Panc1 (cell line): ENCODE measurements at regions not wholly inside any gene's neighbourhood (a gene's known extent, or its start where the extent isn't known, plus 50 kb on each side); places are given as distances from the start of the nearest gene placed in this dataset.

Experiments
- ATAC-seq: fragments of 200-7000 bp; cut with Tn5 transposase; 2 replicates; pipeline ENCODE4 v1.9.1; 2020; ENCODE audit warnings: mild to moderate bottlenecking, moderate library complexity
- BruUV-seq: library from RNA; stranded (reverse); fragments of 400-500 nt; replicated peaks from 2 replicates; lab custom pipeline; 2021; lab: Mats Ljungman, UMichigan
- CTCF ChIA-PET: fragments of 300-600 bp; sonication (Branson Sonifier 250); formaldehyde crosslinking; loops from one replicate; lab custom pipeline; 2022; ENCODE audit warnings: antibody characterized with exemption; lab: Charles Lee
- POLR2A ChIA-PET: fragments of 300-600 bp; sonication (Branson Sonifier 250); formaldehyde crosslinking; loops from one replicate; lab custom pipeline; 2022; ENCODE audit warnings: antibody characterized with exemption; lab: Charles Lee
- DNase-seq: peaks from one replicate; pipeline ENCODE4 v3.0.0-alpha.2; 2010; ENCODE audit warnings: low read depth, low spot score
- H3K27ac ChIP-seq: 2 replicates; pipeline ENCODE4 v1.5.1; 2011; ENCODE audit warnings: mild to moderate bottlenecking, low read length, inconsistent platforms
- H3K27me3 ChIP-seq: fragments of 200-500 bp; sonication (Bioruptor generic); 2 replicates; pipeline ENCODE4 v1.6.0; 2014; ENCODE audit warnings: low read length, inconsistent platforms; ENCODE audit not compliant: control insufficient read depth, insufficient read depth
- H3K36me3 ChIP-seq: fragments of 200-500 bp; sonication (Bioruptor generic); 2 replicates; pipeline ENCODE4 v1.5.1; 2014; ENCODE audit warnings: inconsistent platforms, mild to moderate bottlenecking, low read length, moderate library complexity; ENCODE audit not compliant: control insufficient read depth, insufficient read depth
- H3K4me1 ChIP-seq: 2 replicates; pipeline ENCODE4 v1.5.1; 2011; ENCODE audit warnings: inconsistent platforms, mild to moderate bottlenecking, low read length, moderate library complexity; ENCODE audit not compliant: control insufficient read depth, insufficient read depth
- H3K4me3 ChIP-seq, 2 experiments: 2 replicates each; pipeline ENCODE4 v1.5.1; 2011 to 2012; ENCODE audit warnings: low read depth in 2 of 2, low read length in 2 of 2, mild to moderate bottlenecking in 2 of 2, inconsistent platforms in 1 of 2, moderate library complexity in 1 of 2
- H3K9me3 ChIP-seq: fragments of 200-500 bp; sonication (Bioruptor generic); 2 replicates; pipeline ENCODE4 v1.5.1; 2014; ENCODE audit warnings: low read depth, mild to moderate bottlenecking, inconsistent platforms, low read length, moderate library complexity; ENCODE audit not compliant: control insufficient read depth, insufficient read depth
- CTCF ChIP-seq: fragments of 450-650 bp; IDR thresholded peaks from 2 replicates; pipeline ENCODE4 v1.5.1; 2017; ENCODE audit warnings: mild to moderate bottlenecking
- POLR2AphosphoS5 ChIP-seq: IDR thresholded peaks from 2 replicates; pipeline ENCODE4 v1.6.1; 2012; ENCODE audit warnings: mild to moderate bottlenecking, low read depth, low read length, moderate library complexity
- SIN3A ChIP-seq: IDR thresholded peaks from 2 replicates; pipeline ENCODE4 v1.6.1; 2012; ENCODE audit warnings: low read depth, mild to moderate bottlenecking, low read length, moderate library complexity, borderline replicate concordance; ENCODE audit not compliant: insufficient read depth
- TCF7L2 ChIP-seq: IDR thresholded peaks from 2 replicates; pipeline ENCODE4 v1.6.1; 2011; ENCODE audit warnings: mild to moderate bottlenecking, low read depth, low read length, inconsistent platforms
- in situ Hi-C: cut with HindIII; loops from 2 replicates; pipeline ENCODE4 v1.10.0; 2016; ENCODE audit warnings: low sequenced_read_pairs, low pct_unique_long_range_greater_than_20kb
- intact Hi-C: fragments of 100-400 bp; cut with micrococcal nuclease; formaldehyde crosslinking; loops from one replicate; pipeline ENCODE4 v1.10.0; 2022; ENCODE audit not compliant: unreplicated experiment
- TF ChIP-seq, protein P1 (sequence below), 2 experiments: IDR thresholded peaks; 2 replicates each; pipeline ENCODE4 v1.6.1; 2011 to 2012; ENCODE audit warnings: low read depth in 2 of 2, control low read depth in 1 of 2, low read length in 1 of 2, mild to moderate bottlenecking in 1 of 2, moderate library complexity in 1 of 2; ENCODE audit not compliant: insufficient read depth in 1 of 2

- CTCF ChIA-PET: no interaction called here
Measured at GRCh38 chr5:57416278-57416994, 66.2 kb downstream of the ACTBL2 start.

GRCh38 chr5:57414857-57415256 is 67.8 kb downstream of the ACTBL2 start:
- POLR2A ChIA-PET: no interaction called here
- peaks cover 3% of the 10 kb centered on the region for H3K4me1 ChIP-seq
- BruUV-seq: no TSS peak
- H3K9me3 ChIP-seq: no peaks in the 10 kb centered on the region
- TF ChIP-seq CTCF: no peak
- no peak for TF ChIP-seq TCF7L2
- TF ChIP-seq SIN3A: no peak
- no peak for TF ChIP-seq POLR2AphosphoS5
- TF ChIP-seq, protein P1, sequence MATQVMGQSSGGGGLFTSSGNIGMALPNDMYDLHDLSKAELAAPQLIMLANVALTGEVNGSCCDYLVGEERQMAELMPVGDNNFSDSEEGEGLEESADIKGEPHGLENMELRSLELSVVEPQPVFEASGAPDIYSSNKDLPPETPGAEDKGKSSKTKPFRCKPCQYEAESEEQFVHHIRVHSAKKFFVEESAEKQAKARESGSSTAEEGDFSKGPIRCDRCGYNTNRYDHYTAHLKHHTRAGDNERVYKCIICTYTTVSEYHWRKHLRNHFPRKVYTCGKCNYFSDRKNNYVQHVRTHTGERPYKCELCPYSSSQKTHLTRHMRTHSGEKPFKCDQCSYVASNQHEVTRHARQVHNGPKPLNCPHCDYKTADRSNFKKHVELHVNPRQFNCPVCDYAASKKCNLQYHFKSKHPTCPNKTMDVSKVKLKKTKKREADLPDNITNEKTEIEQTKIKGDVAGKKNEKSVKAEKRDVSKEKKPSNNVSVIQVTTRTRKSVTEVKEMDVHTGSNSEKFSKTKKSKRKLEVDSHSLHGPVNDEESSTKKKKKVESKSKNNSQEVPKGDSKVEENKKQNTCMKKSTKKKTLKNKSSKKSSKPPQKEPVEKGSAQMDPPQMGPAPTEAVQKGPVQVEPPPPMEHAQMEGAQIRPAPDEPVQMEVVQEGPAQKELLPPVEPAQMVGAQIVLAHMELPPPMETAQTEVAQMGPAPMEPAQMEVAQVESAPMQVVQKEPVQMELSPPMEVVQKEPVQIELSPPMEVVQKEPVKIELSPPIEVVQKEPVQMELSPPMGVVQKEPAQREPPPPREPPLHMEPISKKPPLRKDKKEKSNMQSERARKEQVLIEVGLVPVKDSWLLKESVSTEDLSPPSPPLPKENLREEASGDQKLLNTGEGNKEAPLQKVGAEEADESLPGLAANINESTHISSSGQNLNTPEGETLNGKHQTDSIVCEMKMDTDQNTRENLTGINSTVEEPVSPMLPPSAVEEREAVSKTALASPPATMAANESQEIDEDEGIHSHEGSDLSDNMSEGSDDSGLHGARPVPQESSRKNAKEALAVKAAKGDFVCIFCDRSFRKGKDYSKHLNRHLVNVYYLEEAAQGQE (IDR thresholded peaks at IDR 0.05; ENCODE audit: insufficient read depth in 1 of 2, low read depth in 2 of 2, low read length in 1 of 2): no peak
- no peaks in the 10 kb centered on the region for H3K36me3 ChIP-seq
- no peaks in the 10 kb centered on the region for H3K27me3 ChIP-seq
- no peak overlapping the region for H3K4me3 ChIP-seq
- CTCF ChIA-PET: interaction anchor here (1.1 kb wide), 1 partner anchor 85 kb away, joined by 3 read pairs; no protein-coding TSS in a partner anchor
- no peak for DNase-seq
- no peak for ATAC-seq
- peak overlapping the region; percentile 57; the same call in 1 of the 2 replicates for H3K27ac ChIP-seq
- intact Hi-C loops (no loop called here), in situ Hi-C loops (no loop called here)

More at GRCh38 chr5:57416278-57416994, 66.2 kb downstream of the ACTBL2 start:
- Histone ChIP-seq H3K4me3 (no peak overlapping the region), H3K36me3 (no peaks in the 10 kb centered on the region), H3K27me3 (no peaks in the 10 kb centered on the region), H3K9me3 (no peaks in the 10 kb centered on the region), H3K27ac (peak overlapping the region; percentile 44; the same call in 1 of the 2 replicates), H3K4me1 (peaks cover 3% of the 10 kb centered on the region)
- in situ Hi-C loops: no loop called here
- no peak for TF ChIP-seq CTCF
- no peak for TF ChIP-seq SIN3A
- no peak for TF ChIP-seq POLR2AphosphoS5
- TF ChIP-seq, protein P1 (IDR thresholded peaks at IDR 0.05; ENCODE audit: insufficient read depth in 1 of 2, low read depth in 2 of 2, low read length in 1 of 2): no peak
- no peak for TF ChIP-seq TCF7L2
- no TSS peak for BruUV-seq
- intact Hi-C loops: no loop called here
- DNase-seq (no peak), ATAC-seq (no peak)
- POLR2A ChIA-PET: no interaction called here
